SU-DHL-6 (cell line): ENCODE measurements at regions not wholly inside any gene's neighbourhood (a gene's known extent, or its start where the extent isn't known, plus 50 kb on each side); places are given as distances from the start of the nearest gene placed in this dataset.

ENCODE experiments used
- H2AFZ ChIP-seq: fragments of 200-600 bp; sonication (generic); 2 replicates; pipeline ENCODE4 v1.6.1; 2014; ENCODE audit warnings: low read depth, mild to moderate bottlenecking, moderate library complexity, mixed read lengths, antibody characterized with exemption, low read length; ENCODE audit not compliant: severe bottlenecking
- H3F3A ChIP-seq: fragments of 200-600 bp; shearing (Covaris generic); 2 replicates; pipeline ENCODE4 v1.6.0; 2016; ENCODE audit warnings: antibody characterized with exemption, mild to moderate bottlenecking; ENCODE audit not compliant: insufficient read depth
- H3K27ac ChIP-seq: fragments of 200-600 bp; sonication (generic); 2 replicates; pipeline ENCODE4 v1.5.1; 2016; ENCODE audit warnings: low read depth, mild to moderate bottlenecking, low read length, moderate library complexity, mixed read lengths
- H3K27me3 ChIP-seq: fragments of 200-600 bp; sonication (generic), shearing (Covaris generic); 2 replicates; pipeline ENCODE4 v1.6.0; 2014; ENCODE audit warnings: mild to moderate bottlenecking, low read length
- H3K36me3 ChIP-seq: fragments of 200-600 bp; sonication (generic); 2 replicates; pipeline ENCODE4 v1.6.1; 2014; ENCODE audit warnings: mild to moderate bottlenecking, low read length, mixed read lengths
- H3K4me2 ChIP-seq: fragments of 300-600, 200-600 bp; shearing (Covaris generic), sonication (generic); 2 replicates; pipeline ENCODE4 v1.6.0; 2014; ENCODE audit warnings: low read length, low read depth, mild to moderate bottlenecking; ENCODE audit not compliant: poor library complexity, severe bottlenecking
- H3K4me3 ChIP-seq: fragments of 200-600 bp; sonication (generic); 2 replicates; pipeline ENCODE4 v1.5.1; 2014; ENCODE audit warnings: antibody characterized with exemption, low read length, mild to moderate bottlenecking, mixed read lengths; ENCODE audit not compliant: insufficient read depth, poor library complexity, severe bottlenecking
- H3K79me2 ChIP-seq: fragments of 200-600 bp; sonication (generic); 2 replicates; pipeline ENCODE4 v1.6.1; 2014; ENCODE audit warnings: mild to moderate bottlenecking, low read length, moderate library complexity; ENCODE audit not compliant: insufficient read depth
- H3K9ac ChIP-seq: fragments of 200-600 bp; sonication (generic); 2 replicates; pipeline ENCODE4 v1.7.0; 2014; ENCODE audit warnings: mild to moderate bottlenecking, low read length
- H3K9me2 ChIP-seq: fragments of 200-600 bp; sonication (generic); replicated peaks from 2 replicates; pipeline ENCODE4 v1.6.1; 2014; ENCODE audit warnings: low read length; ENCODE audit not compliant: insufficient read depth
- H3K9me3 ChIP-seq: fragments of 200-600 bp; sonication (generic); 2 replicates; pipeline ENCODE4 v1.6.1; 2014; ENCODE audit warnings: low read length, mixed read lengths; ENCODE audit not compliant: insufficient read depth
- H4K20me1 ChIP-seq: fragments of 200-600 bp; sonication (generic); 2 replicates; pipeline ENCODE4 v1.6.1; 2014; ENCODE audit warnings: low read depth, mild to moderate bottlenecking, antibody characterized with exemption, low read length, moderate library complexity, mixed read lengths
- CTCF ChIP-seq: fragments of 200-600 bp; sonication (generic); IDR thresholded peaks from one replicate; pipeline ENCODE4 v1.5.1; 2017; ENCODE audit warnings: antibody characterized with exemption, mild to moderate bottlenecking, low read length, moderate library complexity; ENCODE audit not compliant: insufficient read depth, poor library complexity, severe bottlenecking
- EZH2phosphoT487 ChIP-seq: fragments of 200-600 bp; sonication (generic), shearing (Covaris generic); conservative IDR thresholded peaks from 2 replicates; pipeline ENCODE4 v1.6.1; 2018; ENCODE audit warnings: mild to moderate bottlenecking, antibody characterized with exemption, low read length, moderate library complexity, mixed read lengths

DNA sequence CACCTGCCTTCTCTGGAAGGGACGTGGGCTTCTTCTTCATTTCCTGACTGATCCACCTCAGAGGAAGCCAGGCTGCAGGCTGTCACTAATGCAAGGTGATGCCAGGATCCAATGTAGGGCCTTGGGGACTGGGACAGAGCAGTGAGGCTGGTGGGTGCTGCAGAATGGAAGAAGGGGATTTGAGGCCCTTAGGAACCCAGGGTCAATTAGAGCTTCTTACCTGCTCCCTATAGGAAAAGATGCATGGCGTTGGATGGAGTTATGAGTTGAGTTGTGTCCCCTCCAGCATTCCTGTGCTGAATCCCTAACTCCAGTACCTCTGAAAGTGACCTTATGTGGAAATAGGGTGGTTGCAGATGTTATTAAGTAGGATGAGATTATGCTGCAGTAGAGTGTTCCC, 190.4 kb downstream of the MIAT start:
- Histone ChIP-seq H3K36me3 (no peaks in the 10 kb centered on the region), H3K9me3 (no peaks in the 10 kb centered on the region), H2AFZ (no peak overlapping the region), H4K20me1 (no peaks in the 10 kb centered on the region), H3K9me2 (no peaks in the 10 kb centered on the region), H3K27me3 (no peaks in the 10 kb centered on the region), H3K4me2 (no peak overlapping the region), H3K79me2 (no peaks in the 10 kb centered on the region), H3K9ac (no peak overlapping the region), H3K4me3 (no peak overlapping the region), H3F3A (no peaks in the 10 kb centered on the region), H3K27ac (no peak overlapping the region)
- TF ChIP-seq EZH2phosphoT487 (no peak), CTCF (no peak)

GRCh38 chr22:26848244-26848920, 191.0 kb downstream of the MIAT start:
- no peak overlapping the region for H2AFZ ChIP-seq
- no peaks in the 10 kb centered on the region for H3F3A ChIP-seq
- no peak overlapping the region for H3K27ac ChIP-seq
- H3K36me3 ChIP-seq: no peaks in the 10 kb centered on the region
- no peak overlapping the region for H3K4me3 ChIP-seq
- no peaks in the 10 kb centered on the region for H3K79me2 ChIP-seq
- H3K4me2 ChIP-seq: no peak overlapping the region
- no peaks in the 10 kb centered on the region for H4K20me1 ChIP-seq
- H3K9me3 ChIP-seq: no peaks in the 10 kb centered on the region
- H3K9ac ChIP-seq: no peak overlapping the region
- no peak for TF ChIP-seq CTCF
- no peak for TF ChIP-seq EZH2phosphoT487
- H3K27me3 ChIP-seq: no peaks in the 10 kb centered on the region
- no peaks in the 10 kb centered on the region for H3K9me2 ChIP-seq

DNA sequence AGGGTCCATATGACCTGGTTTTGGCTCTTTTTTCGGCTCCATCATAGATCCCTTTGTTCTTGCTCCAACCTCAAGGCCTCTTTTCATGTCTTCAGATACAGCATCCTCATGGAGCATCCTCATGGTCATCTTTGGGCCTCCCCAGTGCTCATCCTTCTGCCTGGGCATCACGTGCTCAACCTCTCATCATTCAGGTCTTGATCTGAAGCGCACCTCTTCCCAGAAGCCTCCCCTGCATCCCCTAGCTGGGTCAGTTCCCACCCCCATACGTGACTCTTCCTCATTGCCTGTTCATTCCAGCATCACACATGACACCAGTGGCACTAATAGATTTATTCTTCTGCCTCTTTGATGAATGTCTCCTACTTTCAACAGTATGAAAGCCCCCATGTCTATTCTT, 192.2 kb downstream of the MIAT start:
- H3K27me3 ChIP-seq: no peaks in the 10 kb centered on the region
- no peaks in the 10 kb centered on the region for H3K79me2 ChIP-seq
- no peak for TF ChIP-seq CTCF
- no peak for TF ChIP-seq EZH2phosphoT487
- no peaks in the 10 kb centered on the region for H3K9me2 ChIP-seq
- H3K4me2 ChIP-seq: no peak overlapping the region
- no peak overlapping the region for H3K27ac ChIP-seq
- no peak overlapping the region for H3K4me3 ChIP-seq
- H3K9me3 ChIP-seq: no peaks in the 10 kb centered on the region
- H3K36me3 ChIP-seq: no peaks in the 10 kb centered on the region
- no peaks in the 10 kb centered on the region for H3F3A ChIP-seq
- H4K20me1 ChIP-seq: no peaks in the 10 kb centered on the region
- no peak overlapping the region for H3K9ac ChIP-seq
- no peak overlapping the region for H2AFZ ChIP-seq
